Right lobe of liver (tissue), 4 donors: ENCODE measurements at regions not wholly inside any gene's neighbourhood (a gene's known extent, or its start where the extent isn't known, plus 50 kb on each side); places are given as distances from the start of the nearest gene placed in this dataset.

Experiments
- POLR2A ChIP-seq: fragments of 450-650 bp; IDR thresholded peaks from one replicate; pipeline ENCODE4 v1.6.1; 2017; ENCODE audit warnings: antibody characterized with exemption, mild to moderate bottlenecking
- TF ChIP-seq, protein P1 (sequence below), 4 donors: fragments of 200-600 bp in 3 of 4; fragments of 450-650 bp in 1 of 4; IDR thresholded peaks; one replicate each; pipeline versions ENCODE4 v1.5.1 to v1.8.0; 2016 to 2022; ENCODE audit warnings: antibody characterized with exemption in 4 of 4, mild to moderate bottlenecking in 2 of 4
- donor health status: DM: no; HTN: no; CAD: no.
- donor health status: DM: no; HTN: no; CAD: no.
- donor health status: DM: no; HTN: yes; CAD: no.

- TF ChIP-seq, protein P1, sequence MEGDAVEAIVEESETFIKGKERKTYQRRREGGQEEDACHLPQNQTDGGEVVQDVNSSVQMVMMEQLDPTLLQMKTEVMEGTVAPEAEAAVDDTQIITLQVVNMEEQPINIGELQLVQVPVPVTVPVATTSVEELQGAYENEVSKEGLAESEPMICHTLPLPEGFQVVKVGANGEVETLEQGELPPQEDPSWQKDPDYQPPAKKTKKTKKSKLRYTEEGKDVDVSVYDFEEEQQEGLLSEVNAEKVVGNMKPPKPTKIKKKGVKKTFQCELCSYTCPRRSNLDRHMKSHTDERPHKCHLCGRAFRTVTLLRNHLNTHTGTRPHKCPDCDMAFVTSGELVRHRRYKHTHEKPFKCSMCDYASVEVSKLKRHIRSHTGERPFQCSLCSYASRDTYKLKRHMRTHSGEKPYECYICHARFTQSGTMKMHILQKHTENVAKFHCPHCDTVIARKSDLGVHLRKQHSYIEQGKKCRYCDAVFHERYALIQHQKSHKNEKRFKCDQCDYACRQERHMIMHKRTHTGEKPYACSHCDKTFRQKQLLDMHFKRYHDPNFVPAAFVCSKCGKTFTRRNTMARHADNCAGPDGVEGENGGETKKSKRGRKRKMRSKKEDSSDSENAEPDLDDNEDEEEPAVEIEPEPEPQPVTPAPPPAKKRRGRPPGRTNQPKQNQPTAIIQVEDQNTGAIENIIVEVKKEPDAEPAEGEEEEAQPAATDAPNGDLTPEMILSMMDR (IDR thresholded peaks at IDR 0.05): no peak
- TF ChIP-seq POLR2A: no peak
Measured at GRCh38 chr2:105580870-105581554, 163.7 kb upstream of the NCK2 start.
